Glomerular endothelial cell (primary cell): ENCODE measurements at regions not wholly inside any gene's neighbourhood (a gene's known extent, or its start where the extent isn't known, plus 50 kb on each side); places are given as distances from the start of the nearest gene placed in this dataset.
A peak's percentile ranks its signal among the peaks of the same experiment; 100 is the strongest.
"Not testable (repeated sequence)": the region's sequence is repeated elsewhere in the genome, so short reads cannot be mapped to it uniquely, and the experiment has no call there.

Source experiments
- DNase-seq: peaks from one replicate; pipeline ENCODE4 v3.0.0-alpha.2; 2011; ENCODE audit warnings: low read depth, low spot score; ENCODE audit errors: extremely low read depth

GRCh38 chr15:85263842-85264440 lies 116.5 kb upstream of the AKAP13 start:
- not testable (repeated sequence) for DNase-seq

DNA sequence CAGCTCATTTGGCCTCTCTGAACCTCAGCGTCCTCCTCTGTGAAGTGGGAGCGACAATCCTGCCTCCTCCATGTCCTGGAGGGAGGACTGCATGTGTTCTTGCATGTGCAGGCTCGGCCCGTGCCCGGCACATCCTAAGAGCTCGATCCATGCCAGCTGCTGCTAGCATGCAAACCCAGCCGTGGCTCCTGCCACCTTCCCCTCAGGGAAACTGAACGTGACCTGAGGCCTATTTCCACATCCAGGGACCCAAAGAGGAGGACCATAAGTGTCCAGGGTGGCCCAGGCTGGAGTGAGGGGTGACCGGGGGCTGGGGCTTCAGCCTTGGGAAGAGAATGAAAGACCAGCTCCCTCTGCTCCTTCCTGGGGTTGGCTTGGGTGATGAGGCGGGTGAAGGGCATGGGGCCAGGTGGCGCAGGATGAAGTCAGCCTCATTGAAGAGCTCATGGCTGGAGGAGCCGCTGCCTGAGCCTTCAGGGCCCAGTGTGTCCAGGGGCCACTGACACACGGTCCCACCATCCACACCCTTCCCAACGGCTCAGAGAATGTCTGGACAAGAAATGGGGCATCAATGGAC lies 115.7 kb upstream of the AKAP13 start:
- DNase-seq: not testable (repeated sequence)

- DNase-seq: not testable (repeated sequence)
Observed at GRCh38 chr15:85267158-85267857, 113.1 kb upstream of the AKAP13 start.

- no peak for DNase-seq
Observed at GRCh38 chr15:85274315-85275050, 105.9 kb upstream of the AKAP13 start.

- no peak for DNase-seq
Observed at GRCh38 chr15:85276508-85276907, 103.9 kb upstream of the AKAP13 start.

DNA sequence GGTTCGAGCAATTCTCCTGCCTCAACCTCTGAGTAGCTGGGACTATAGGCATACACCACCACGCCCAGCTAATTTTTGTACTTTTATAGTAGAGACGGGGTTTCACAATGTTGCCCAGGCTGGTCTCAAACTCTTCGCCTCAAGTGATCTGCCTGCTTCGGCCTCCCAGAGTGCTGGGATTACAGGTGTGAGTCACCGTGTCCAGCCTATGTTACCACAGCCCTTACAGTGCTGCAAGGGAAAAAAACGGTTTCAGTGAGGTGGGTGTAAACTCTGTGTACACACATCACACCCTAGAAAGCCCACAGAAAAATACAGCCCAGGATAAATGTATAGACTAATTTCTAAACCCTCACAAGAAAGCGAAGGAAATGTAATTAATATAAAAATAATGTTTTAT lies 103.5 kb upstream of the AKAP13 start:
- no peak for DNase-seq

GRCh38 chr15:85277847-85278370 lies 102.5 kb upstream of the AKAP13 start:
- DNase-seq: no peak

- DNase-seq: no peak
Observed at GRCh38 chr15:85280203-85280602, 100.2 kb upstream of the AKAP13 start.

DNA sequence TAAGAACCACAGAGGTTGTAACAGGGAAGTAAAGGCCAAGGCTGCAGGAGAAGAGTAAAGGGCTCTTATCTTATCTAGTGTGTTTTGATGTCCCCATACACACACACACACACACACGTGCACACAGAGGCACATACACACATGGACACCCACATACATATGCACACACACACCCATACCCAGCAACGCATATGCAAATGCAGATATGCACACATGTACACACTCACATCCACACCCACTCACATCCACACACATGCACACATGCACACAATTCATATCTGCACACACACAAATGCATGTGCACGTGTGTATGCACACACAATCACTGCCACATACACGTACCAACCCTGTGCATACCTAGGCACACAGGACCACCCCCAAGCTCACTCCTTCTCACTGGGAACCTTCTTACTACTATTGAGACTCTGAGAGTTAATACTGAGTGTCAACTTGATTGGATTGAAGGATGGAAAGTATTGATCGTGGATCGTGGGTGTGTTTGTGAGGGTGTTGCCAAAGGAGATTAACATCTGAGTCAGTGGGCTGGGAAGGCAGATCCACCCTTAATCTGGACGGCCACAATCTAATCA lies 99.0 kb upstream of the AKAP13 start:
- DNase-seq: no peak

- no peak for DNase-seq
Observed at GRCh38 chr15:85282504-85283115, 97.8 kb upstream of the AKAP13 start.

- not testable (repeated sequence) for DNase-seq
Observed at GRCh38 chr15:85283815-85284214, 96.6 kb upstream of the AKAP13 start.

DNA sequence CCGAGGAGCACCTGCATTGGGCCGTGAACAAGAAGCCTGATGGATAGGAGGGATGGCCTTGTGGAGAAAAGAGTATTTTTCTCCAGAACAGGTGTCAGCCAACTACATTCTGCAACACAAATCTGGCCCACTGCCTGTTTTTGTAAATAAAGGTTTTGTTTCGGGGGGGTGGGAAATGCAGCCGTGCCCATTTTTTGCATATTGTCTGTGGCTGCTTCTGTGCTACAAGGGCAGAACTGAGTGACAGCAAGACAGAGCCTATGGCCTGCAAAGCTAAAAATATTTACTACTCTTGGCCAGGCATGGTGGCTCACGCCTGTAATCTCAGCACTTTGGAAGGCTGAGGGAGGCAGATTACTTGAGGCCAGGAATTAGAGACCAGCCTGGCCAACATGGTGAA lies 95.9 kb upstream of the AKAP13 start:
- DNase-seq: no peak

DNA sequence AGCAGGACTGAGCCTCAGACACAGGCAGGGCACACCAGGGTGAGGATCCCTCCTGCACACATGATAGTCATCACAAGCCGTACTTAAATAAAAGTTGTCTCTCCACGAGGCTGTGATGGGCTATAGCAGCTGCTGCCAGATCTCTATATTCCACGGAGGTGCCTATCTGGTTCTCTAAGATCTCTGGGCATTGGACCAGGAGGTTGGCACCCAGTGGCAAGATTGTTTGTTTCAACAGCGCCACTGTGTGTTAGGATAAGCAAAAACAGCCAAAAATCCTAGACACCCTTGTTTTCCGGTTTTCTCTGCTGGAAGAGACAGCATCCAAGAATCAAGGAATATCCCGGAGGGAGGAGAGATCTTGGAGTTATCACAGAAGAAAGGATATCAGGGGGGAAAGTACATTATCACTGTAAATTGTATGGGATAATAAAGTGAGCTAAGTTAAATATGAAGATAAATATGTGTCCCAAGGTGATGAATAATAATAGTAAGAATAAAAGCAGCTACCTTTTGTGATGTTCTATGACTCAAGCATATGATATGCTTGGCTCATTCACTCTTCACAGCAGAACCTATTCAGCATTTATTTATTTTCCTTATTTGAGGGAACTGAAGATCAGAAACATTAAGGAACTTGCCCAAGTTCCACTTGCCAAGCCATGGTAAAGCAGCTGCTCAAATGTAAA lies 90.6 kb upstream of the AKAP13 start:
- DNase-seq: no peak

GRCh38 chr15:85292583-85292982 lies 87.8 kb upstream of the AKAP13 start:
- not testable (repeated sequence) for DNase-seq

GRCh38 chr15:85296615-85297402 lies 83.6 kb upstream of the AKAP13 start:
- peak; percentile 56 for DNase-seq

DNA sequence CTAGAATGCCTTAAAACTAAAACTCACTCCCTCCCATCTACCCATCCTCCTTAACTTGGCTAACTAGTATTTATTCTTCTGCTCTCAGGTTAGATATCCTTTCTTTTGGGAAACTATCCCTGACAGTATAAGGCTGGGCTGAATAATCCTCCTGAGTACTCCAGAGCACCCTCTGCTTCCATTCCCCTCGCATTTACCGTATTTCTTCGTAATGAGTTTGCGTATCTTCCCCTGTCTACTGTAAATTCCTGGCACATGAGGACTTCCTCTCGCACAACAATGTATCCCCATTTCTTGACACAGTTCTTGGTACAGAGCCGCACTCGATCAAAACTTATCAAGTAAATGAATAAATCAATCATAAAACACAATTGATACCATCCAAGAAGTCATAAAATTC lies 82.9 kb upstream of the AKAP13 start:
- DNase-seq: no peak

DNA sequence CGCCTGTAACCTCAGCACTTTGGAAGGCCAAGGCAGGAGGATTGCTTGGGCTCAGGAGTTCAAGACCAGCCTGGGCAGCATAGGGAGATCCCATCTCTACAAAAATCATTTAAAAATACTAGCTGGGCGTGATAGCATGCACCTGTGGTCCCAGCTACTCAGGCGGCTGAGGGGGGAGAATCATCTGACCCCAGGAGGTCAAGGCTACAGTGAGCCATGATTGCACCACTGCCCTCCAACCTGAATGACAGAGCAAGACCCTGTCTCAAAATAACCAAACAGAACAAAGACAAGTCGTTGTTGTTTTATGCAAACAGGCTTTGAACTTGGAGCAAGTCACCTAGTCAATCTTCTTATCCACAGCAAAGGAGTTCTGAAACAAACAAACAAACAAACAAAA lies 82.0 kb upstream of the AKAP13 start:
- no peak for DNase-seq

DNA sequence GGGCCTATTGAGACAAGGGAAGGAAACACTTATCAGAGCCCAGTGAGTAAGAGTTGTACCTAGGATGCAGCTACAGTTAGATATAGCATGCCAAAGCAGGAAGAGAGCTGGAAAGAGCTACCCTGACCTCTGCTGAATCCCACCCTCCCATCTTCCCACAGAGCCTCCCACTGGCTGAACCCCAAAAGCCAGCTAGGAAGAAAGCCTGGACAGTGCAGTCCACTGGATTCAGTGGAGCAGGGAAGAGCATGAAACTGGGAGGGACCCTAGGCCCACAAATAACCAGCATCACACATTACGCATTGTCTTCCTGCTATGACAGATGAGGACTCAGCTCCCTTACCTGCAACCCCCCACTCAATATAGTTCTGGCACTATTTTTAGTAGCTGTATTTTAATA lies 81.5 kb upstream of the AKAP13 start:
- no peak for DNase-seq

GRCh38 chr15:85302271-85302670 lies 78.1 kb upstream of the AKAP13 start:
- DNase-seq: no peak
